Esophagus (tissue), 2 donors: ENCODE measurements at regions not wholly inside any gene's neighbourhood (a gene's known extent, or its start where the extent isn't known, plus 50 kb on each side); places are given as distances from the start of the nearest gene placed in this dataset.

ENCODE experiments used
- H3K27ac ChIP-seq, 2 donors: one replicate each; pipeline ENCODE4 v1.5.1; 2013; ENCODE audit warnings: low read depth in 2 of 2, mild to moderate bottlenecking in 2 of 2, inconsistent platforms in 1 of 2, low read length in 1 of 2, moderate library complexity in 1 of 2
- H3K27me3 ChIP-seq, 2 donors: one replicate each; pipeline ENCODE4 v1.6.1; 2013; ENCODE audit warnings: low read length in 2 of 2, control low read depth in 1 of 2, mild to moderate bottlenecking in 1 of 2; ENCODE audit not compliant: insufficient read depth in 2 of 2, control insufficient read depth in 1 of 2
- H3K36me3 ChIP-seq, 2 donors: one replicate each; pipeline ENCODE4 v1.6.1; 2013; ENCODE audit warnings: low read length in 1 of 2; ENCODE audit not compliant: control insufficient read depth in 2 of 2, insufficient read depth in 2 of 2
- H3K4me1 ChIP-seq, 2 donors: one replicate each; pipeline ENCODE4 v1.6.1; 2013; ENCODE audit warnings: low read length in 1 of 2; ENCODE audit not compliant: control insufficient read depth in 2 of 2, insufficient read depth in 2 of 2
- H3K4me3 ChIP-seq, 2 donors: one replicate each; pipeline ENCODE4 v1.5.1; 2013; ENCODE audit warnings: low read length in 2 of 2, mild to moderate bottlenecking in 2 of 2, low read depth in 1 of 2, moderate library complexity in 1 of 2
- H3K9me3 ChIP-seq, 2 donors: one replicate each; pipeline ENCODE4 v1.6.1; 2013; ENCODE audit warnings: mild to moderate bottlenecking in 2 of 2, low read depth in 1 of 2, low read length in 1 of 2, moderate library complexity in 1 of 2; ENCODE audit not compliant: control insufficient read depth in 2 of 2, insufficient read depth in 1 of 2
- WGBS, 2 donors: extraction: QIAGEN DNeasy Blood & Tissue Kit; methylation state at CpG; one replicate each; pipeline ENCODE4 v1.1.7; 2013; 5-methylcytosine and 5-hydroxymethylcytosine counted together
- donor health status: healthy with polysubstance abuse.
- donor health status: Bipolar disorder and iron deficiency.

DNA sequence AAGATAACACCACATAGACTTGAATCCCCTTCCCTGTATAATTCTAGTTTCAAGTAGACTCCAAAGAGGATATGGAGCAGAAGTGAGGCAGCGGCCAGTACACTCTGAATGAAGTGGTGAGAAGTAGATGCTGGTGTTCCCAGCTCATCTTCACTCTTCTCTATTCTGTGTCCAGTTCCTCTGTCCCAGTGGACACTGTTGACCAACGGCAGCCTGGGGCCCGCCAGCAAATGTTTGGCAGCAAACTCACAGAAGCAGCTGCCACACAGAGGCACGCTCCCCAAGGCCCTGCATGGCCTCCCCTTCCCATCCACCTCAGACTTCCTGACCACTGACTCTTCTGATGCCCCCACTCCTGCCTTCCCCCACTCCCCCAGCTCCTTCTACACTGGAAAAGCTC is 358.9 kb upstream of the ID4 start:
- Histone ChIP-seq H3K36me3 (no peaks in the 10 kb centered on the region), H3K27me3 (no peaks in the 10 kb centered on the region), H3K4me1 (peaks cover 0 to 3% of the 10 kb centered on the region in 2 donors), H3K27ac (no peak overlapping the region), H3K4me3 (no peak overlapping the region), H3K9me3 (no peaks in the 10 kb centered on the region)
- 61 to 77% methylated on average over 4 of the region's 4 CpGs for WGBS, 2 donors

DNA sequence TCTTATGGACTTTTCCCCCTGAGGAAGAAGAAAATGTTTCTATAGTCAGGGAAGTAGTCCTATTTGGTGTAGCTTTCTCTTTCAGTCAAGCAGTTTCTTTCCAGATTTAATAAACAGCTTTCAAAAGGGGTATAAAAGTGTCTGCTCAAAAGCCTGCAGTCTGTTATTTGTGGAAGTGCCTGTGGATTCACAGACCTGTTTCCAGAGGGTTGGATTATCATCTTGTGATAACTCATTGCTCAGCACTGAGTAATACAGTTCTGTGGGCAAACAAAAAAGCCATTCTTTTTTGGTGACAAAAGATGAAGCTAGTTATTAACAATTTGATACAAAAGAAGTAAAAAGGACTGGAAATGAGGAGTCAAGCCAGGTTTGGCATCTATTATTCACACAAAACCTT is 358.2 kb upstream of the ID4 start:
- no peak overlapping the region for H3K4me3 ChIP-seq
- H3K27ac ChIP-seq, result no peak overlapping the region
- no peaks in the 10 kb centered on the region for H3K9me3 ChIP-seq
- peaks cover 0 to 3% of the 10 kb centered on the region in 2 donors for H3K4me1 ChIP-seq
- no peaks in the 10 kb centered on the region for H3K36me3 ChIP-seq
- H3K27me3 ChIP-seq, result no peaks in the 10 kb centered on the region

DNA sequence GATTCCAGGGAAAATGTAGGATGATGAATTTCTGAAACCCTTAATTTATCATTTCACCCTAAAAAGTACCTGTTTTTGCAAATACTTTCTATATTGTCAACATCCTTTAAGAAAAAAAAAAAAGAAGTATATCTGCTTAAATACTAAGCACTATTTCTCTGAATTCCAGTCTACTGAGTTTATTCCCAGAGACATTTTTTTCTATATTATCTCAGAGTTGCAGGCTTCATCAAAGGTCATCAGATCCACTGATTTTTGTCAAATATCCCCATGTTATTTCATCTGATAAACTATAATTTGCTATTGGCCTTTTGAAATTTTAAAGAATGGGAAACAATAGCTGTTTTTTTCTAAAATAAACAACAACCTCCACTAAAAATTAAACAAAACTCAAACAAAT is 357.6 kb upstream of the ID4 start:
- no peaks in the 10 kb centered on the region for H3K9me3 ChIP-seq
- H3K27me3 ChIP-seq, result no peaks in the 10 kb centered on the region
- peaks cover 0 to 3% of the 10 kb centered on the region in 2 donors for H3K4me1 ChIP-seq
- H3K27ac ChIP-seq, result no peak overlapping the region
- no peak overlapping the region for H3K4me3 ChIP-seq
- H3K36me3 ChIP-seq, result no peaks in the 10 kb centered on the region

DNA sequence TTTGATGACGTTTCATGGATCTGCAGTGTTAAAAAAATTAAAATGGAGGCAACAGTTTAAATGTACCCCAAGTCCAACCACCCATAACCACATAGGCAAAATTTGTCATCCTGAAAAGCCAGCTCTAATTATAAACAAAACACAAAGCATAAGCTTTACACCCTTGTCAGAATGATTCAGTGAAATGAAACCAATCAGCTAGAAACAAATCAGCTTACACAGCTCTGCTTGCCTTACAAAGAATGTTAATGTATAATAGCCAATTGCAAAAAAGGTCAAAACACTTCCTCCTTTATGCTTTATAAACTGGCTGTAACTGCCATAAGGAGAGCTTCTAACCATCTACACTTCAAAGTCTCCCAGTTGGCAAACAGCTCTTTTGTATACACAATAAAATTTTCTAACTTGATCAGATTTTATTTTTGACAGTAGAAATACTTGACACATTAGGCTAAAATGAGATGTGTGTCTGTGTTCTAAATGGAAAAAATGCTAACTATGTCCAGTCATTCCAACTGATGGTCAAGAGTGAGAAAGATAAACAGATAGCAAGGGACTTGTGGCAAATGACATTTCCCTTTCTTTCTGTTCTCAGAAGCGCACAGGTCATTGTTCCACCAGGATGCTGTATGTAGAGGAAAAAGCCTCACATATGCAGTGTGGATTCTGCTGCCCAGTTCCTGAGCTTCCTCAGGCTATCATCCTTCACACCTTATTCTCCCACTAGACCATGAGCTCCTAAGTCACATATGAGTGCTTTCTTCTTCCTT is 344.3 kb upstream of the ID4 start:
- Histone ChIP-seq H3K4me1 (no peaks in the 10 kb centered on the region), H3K4me3 (no peak overlapping the region), H3K27ac (no peak overlapping the region), H3K27me3 (no peaks in the 10 kb centered on the region), H3K36me3 (no peaks in the 10 kb centered on the region), H3K9me3 (no peaks in the 10 kb centered on the region)
- 56 to 74% methylated on average over 2 of the region's 2 CpGs for WGBS, 2 donors

DNA sequence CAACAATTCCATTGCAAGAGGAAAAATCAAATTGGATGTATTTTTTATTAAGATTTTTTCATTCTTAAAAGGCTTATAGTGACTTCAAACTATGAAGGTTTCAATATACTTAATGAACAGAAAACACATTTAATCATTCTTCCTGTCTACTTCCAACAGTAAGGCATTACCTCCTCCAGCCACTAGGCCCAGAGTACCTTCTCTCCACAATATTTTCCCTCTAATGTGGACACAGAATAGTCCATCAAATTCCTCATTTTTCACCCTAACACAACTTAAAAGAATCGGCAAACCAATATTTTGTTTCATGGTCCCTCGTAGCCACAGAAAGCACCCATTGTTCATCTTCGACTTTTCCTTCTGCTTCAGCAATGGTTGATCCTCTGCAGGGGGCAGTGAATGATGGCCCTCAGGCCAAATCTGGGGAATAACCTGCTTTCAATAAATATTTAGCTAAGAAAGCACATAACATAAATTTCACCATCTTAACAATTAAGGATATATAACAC is 335.4 kb upstream of the ID4 start:
- no peaks in the 10 kb centered on the region for H3K36me3 ChIP-seq
- no peak overlapping the region for H3K4me3 ChIP-seq
- no peaks in the 10 kb centered on the region for H3K9me3 ChIP-seq
- WGBS, 2 donors, result 87 to 94% methylated on average over 3 of the region's 3 CpGs
- no peaks in the 10 kb centered on the region for H3K4me1 ChIP-seq
- H3K27me3 ChIP-seq, result no peaks in the 10 kb centered on the region
- H3K27ac ChIP-seq, result no peak overlapping the region

DNA sequence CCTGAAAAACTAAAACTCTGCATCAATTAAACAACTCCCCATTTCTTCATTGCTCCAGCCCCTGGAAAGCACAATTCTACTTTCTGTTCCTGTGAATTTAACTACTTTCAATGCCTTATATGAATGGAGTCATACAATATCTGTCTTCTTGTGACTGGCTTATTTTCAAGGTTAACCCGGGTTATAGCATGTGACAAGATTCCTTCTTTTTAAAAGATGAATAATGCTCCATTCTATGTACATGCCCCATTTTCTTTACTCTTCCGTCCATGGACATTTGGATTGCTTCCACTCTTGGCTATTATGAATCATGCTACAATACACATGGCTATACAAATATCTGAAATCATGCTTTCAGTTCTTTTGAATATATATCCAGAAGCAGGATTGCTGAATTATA is 334.9 kb upstream of the ID4 start:
- no peaks in the 10 kb centered on the region for H3K4me1 ChIP-seq
- H3K36me3 ChIP-seq, result no peaks in the 10 kb centered on the region
- H3K4me3 ChIP-seq, result no peak overlapping the region
- no peaks in the 10 kb centered on the region for H3K27me3 ChIP-seq
- H3K27ac ChIP-seq, result no peak overlapping the region
- no peaks in the 10 kb centered on the region for H3K9me3 ChIP-seq
- WGBS, 2 donors, result 42 to 65% methylated on average over 2 of the region's 2 CpGs

DNA sequence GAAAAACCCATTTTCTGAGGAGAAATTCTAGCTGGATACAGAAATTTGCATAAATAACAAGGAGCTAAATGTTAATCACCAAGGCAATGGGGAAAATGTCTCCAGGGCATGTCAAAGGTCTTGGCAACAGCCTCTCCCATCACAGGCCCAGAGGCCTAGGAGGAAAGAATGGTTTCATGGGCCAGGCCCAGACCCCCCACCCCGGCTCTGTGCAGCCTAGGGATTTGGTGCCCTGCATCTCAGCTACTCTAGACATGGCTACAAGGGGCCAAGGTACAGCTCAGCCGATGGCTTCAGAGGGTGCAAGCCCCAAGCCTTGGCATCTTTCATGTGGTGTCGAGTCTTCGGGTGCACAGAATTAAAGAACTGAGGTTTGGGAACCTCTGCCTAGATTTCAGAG is 321.2 kb upstream of the ID4 start:
- no peaks in the 10 kb centered on the region for H3K36me3 ChIP-seq
- H3K27me3 ChIP-seq, result no peaks in the 10 kb centered on the region
- no peaks in the 10 kb centered on the region for H3K4me1 ChIP-seq
- H3K9me3 ChIP-seq, result peaks cover 0 to 10% of the 10 kb centered on the region in 2 donors
- H3K4me3 ChIP-seq, result no peak overlapping the region
- no peak overlapping the region for H3K27ac ChIP-seq
- 91 to 93% methylated on average over 4 of the region's 4 CpGs for WGBS, 2 donors

DNA sequence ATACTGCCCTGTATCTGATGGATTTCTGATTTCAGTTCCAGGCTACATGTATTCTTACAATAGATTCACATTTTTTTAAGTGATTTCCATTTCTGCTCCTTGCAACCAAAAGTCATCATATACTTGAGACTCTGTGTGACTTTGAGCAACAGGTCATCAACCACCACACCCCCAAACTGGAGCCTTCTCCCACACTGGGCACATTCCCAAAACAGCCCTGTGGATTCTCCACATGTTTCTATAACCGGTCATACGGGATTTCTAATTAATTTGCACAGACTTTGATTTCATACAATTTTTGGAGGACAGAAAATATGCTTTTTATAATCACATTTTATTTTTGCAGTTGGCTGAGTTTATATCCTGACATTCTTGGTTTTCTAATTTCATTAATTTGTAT is 317.2 kb upstream of the ID4 start:
- Histone ChIP-seq H3K9me3 (peaks cover 0 to 7% of the 10 kb centered on the region in 2 donors), H3K27ac (no peak overlapping the region), H3K4me3 (no peak overlapping the region), H3K27me3 (no peaks in the 10 kb centered on the region), H3K4me1 (no peaks in the 10 kb centered on the region), H3K36me3 (no peaks in the 10 kb centered on the region)
- 43 to 53% methylated on average over 2 of the region's 2 CpGs for WGBS, 2 donors

DNA sequence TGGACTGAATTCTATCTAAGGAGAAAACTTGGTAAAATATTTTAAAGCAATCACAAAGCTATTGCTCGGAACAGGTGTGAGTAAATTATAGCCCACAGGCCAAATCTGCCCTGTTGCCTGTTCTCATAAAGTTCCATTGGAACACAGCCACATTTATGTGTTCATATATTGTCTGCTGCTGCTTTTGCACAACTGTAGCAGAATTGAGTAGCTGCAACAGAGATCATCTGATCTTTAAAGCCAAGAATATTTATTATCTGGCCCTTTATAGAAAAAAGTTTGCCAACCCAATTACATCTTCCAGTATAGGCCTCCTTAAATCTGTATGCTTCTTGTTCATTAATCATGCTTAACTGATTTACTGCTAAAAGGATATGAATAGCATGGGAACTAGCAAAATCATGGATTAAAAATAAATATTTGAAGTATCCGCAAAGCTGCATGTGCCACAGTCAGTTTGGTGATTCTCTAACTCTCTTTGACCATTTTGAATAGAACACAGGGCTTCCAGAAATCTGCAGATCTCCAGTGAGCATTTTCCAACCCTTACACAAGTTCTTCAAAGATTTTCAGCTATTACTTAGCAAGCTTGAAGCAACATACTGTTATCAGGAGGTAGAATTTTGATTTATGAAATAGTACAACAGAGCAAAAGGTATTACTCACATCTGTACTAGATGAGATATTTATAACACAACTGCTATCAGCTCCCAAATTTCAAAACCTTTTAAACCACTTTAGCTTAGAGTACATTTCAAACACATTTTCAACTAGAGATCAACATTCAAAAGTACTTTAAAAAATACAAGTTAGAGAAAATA is 312.6 kb upstream of the ID4 start:
- WGBS, 2 donors, result 37 to 53% methylated on average over 2 of the region's 2 CpGs

More for the DNA sequence above, 312.6 kb upstream of the ID4 start:
- no peaks in the 10 kb centered on the region for H3K4me1 ChIP-seq
- no peak overlapping the region for H3K4me3 ChIP-seq
- H3K27ac ChIP-seq, result no peak overlapping the region
- no peaks in the 10 kb centered on the region for H3K9me3 ChIP-seq
- H3K27me3 ChIP-seq, result no peaks in the 10 kb centered on the region
- H3K36me3 ChIP-seq, result no peaks in the 10 kb centered on the region
